ENCODE measurements at regions not wholly inside any gene's neighbourhood (a gene's known extent, or its start where the extent isn't known, plus 50 kb on each side); places are given as distances from the start of the nearest gene placed in this dataset.
"Not testable (repeated sequence)": the region's sequence is repeated elsewhere in the genome, so short reads cannot be mapped to it uniquely, and the experiment has no call there.

DNA sequence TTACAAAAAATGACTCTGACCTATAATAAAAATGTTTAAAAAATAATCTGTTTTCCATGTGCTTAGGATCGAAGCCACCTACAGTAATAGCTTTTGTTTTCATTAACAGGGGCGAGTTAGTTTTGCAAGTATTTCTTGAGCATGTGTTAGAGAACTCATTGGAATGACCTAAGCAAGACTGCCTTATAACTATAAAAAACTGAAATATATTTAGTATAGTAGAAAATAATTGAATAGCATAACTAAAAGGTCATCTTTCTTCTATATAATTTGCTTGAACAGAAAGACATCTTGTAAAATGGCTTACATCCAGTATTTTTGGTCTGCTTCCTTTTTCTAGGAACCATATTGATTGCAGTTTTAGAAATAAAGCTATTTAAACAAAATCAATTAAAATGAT lies 241.5 kb upstream of the NRIP1 start:
- in situ Hi-C loops (cut with MboI; ENCODE audit: low sequenced_read_pairs): no loop called here

DNA sequence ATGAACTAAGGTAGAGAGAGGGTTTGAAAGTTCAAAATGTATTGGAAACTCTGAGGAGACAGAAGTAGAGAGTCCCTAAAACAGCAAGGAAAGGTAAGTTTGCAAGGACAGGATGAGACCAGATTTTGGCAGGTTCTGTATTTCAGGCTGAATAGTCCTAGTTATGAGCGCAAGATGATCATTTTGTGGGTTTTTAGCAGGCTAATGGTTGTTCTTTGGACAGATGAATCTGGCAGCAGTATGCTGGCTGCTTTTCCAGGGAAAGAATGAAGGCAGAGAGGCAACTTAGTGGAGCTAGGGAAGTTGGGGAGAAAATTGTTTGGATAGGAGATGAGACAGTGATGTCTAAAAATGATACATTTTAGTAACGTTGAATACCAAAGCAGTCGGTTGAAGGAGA lies 243.5 kb upstream of the NRIP1 start:
- in situ Hi-C loops (cut with MboI; ENCODE audit: low sequenced_read_pairs): no loop called here

DNA sequence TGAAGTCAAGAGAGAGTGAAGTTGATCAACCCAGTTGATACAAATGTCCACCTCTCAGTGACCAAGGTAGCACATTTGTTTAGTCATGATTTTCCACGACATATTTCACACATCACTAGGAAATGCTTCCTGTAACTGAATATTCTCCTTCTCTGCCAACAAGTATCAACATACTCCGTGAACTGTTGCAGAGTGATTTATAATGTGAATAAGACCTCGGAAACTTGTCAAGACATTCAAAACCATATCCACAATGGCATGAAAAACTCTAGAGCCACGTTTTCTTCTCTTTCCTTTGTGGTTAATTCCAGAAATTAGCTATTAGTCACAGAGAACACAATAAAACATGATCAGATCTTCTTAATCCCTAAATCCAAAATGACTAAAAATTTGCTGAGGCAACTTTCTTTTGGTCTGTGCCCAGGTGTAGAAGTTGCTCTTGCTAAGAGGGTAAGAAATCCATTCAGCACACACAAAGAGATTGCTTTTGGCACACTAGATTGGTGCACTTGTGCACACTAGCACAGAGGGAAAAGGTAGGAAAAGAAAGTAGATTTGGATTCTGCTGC lies 244.3 kb upstream of the NRIP1 start:
- in situ Hi-C loops (cut with MboI; ENCODE audit: low sequenced_read_pairs): no loop called here

DNA sequence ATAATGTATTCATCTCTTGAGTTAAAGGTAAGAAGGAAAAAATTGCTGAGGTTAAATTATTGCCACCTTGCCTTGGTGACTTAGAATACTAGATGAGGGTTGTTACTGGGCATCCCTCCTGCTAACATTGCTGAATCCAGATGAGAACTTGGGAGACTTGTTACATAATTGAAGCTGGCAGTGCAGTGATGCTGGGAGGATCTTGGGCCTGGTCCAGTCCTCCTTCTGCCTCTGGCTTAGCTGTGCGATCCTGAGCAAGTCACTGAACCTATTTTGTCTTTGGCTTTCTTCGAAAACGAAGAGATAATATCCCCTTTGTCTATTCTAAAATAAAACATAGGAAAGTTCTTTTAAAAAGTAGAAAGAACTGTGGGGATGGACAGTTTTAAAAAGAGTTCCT lies 244.9 kb upstream of the NRIP1 start:
- in situ Hi-C loops (cut with MboI; ENCODE audit: low sequenced_read_pairs): no loop called here

DNA sequence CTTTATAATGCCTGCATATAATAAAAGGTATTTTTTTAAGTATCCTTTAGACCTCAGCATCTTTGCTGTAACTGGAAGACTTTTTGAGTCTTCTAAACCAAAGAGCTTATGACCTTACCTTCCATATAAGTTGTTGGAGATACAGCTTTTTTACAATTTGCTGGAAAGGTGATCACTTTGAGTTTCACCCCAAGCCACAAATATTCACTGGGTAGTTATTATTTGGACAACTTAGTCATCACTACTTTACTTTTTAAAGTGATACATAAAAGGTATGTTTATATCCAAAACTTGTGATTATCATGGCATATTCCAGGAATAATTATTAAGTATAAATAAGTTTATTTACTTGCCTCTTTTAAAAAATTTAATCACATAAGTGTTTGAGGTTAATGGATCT lies 246.7 kb upstream of the NRIP1 start:
- in situ Hi-C loops (cut with MboI; ENCODE audit: low sequenced_read_pairs): no loop called here

DNA sequence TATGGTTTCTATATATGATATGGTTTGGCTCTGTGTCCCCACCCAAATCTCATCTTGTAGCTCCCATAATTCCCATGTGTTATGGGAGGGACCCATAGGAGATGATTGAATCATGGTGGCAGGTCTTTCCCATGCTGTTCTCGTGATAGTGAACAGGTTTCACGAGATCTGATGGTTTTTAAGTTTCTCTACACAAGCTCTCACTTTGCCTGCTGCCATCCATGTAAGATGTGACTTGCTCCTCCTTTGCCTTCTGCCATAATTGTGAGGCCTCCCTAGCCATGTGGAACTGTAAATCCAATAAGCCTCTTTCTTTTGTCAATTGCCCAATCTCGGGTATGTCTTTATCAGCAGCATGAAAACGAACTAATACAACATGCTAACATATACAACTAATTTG lies 252.2 kb upstream of the NRIP1 start:
- in situ Hi-C loops (cut with MboI; ENCODE audit: low sequenced_read_pairs): not testable (repeated sequence)

DNA sequence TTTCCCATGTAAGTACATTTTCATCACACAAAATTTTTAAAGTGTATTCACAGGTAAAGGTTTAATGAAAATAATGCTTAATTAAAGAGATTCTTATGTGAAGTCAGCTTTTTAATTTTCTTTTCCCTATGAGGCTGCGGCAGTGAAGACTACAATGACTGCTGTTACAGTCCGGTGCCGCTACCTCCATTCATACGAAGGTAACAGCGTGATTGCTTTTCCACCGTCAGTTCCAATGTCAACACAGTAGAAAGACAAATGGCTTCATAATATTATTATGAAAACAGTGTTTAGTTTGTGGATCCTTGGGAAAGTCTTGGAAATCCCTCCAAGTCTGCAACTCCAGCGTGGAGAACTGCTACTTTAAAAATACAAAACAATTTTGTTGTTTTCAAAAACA lies 254.9 kb upstream of the NRIP1 start:
- in situ Hi-C loops (cut with MboI; ENCODE audit: low sequenced_read_pairs): no loop called here

DNA sequence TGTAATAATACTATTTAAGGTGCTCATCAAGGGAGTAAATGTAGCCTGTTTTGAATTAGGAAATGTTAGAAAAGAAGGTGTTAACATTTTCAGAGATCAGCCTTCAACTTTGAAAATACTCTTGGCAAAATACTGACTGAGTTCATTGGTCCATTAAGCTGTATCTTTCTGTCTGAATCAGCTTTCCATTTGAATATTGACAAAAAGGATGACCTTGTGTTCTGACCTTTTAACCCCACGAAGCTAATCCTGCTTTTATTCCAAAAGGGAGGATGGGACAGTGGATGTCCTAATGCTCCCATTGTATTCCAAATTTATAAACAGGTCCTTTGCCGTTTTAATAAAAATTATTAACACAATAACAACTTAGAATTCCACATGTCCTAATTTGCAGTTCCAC lies 259.7 kb upstream of the NRIP1 start:
- in situ Hi-C loops (cut with MboI; ENCODE audit: low sequenced_read_pairs): no loop called here

DNA sequence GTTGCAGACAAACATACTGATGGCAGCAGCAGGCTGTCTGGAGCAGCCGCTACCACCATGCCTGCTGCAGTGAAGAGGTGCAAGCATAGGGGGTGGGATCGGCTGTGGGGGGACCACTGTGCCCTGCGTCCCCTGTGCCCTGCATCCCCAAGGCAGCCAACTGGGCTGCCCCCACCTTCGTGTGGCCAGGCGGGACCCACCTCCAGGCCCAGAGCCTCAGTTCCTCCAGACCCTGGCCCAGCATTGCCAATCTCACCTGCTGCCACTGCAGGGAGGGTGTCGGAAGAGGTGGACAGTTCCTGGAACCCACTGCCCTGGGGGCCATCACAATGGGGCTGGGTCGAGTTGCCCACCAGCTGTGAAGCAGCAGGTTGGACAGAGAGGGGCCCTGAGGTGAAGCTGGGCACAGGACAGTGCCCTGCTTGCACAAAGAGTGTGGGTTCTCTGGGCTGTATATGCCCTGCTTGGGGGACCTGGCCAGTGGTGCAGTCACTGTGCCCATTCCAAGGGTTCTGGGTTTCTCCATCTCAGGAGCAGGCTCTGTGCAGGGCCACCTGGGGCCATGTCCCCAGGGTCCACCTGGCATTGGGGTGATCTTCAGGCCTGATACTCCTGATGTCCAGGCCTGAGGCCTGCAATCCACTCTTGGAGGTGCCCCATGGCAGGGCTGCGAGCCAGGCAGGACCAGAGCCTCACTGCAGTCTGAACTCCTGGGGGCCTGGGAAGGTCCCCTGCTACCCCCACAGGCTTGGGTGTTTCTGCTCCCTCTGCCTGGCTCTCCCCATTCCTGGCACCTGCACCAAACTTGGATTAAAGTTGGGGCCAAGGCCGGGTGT lies 261.4 kb upstream of the NRIP1 start:
- in situ Hi-C loops (cut with MboI; ENCODE audit: low sequenced_read_pairs): no loop called here

DNA sequence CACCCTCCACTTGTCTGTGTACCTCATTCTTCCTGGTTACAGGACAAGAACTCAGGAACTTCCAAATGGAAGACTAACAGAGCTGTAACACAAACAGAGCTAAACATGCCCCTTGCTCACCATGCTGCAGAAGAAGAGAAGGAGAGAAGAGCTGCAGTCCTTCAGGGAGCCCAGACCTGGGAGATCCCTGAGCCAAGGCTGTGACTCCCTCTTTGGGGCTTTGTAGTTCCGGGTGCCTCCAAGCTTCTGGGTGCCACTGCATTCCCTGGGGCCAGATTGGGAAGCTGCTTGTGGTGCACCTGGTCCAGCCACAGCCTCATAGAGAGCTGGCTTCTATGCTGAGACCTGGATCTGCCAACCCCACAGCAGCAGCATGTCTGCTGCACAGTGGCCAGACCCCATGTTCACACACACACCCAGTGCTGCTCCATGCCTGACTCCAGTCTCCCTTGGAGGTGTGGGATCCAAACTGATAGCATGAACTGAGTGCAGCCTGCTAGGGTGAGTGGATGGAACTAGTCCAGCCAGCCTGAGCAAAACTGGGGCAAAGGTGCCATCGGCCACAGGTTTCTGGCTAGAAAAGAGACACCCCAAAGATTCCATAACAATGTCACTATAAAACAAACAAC lies 263.0 kb upstream of the NRIP1 start:
- in situ Hi-C loops (cut with MboI; ENCODE audit: low sequenced_read_pairs): no loop called here

DNA sequence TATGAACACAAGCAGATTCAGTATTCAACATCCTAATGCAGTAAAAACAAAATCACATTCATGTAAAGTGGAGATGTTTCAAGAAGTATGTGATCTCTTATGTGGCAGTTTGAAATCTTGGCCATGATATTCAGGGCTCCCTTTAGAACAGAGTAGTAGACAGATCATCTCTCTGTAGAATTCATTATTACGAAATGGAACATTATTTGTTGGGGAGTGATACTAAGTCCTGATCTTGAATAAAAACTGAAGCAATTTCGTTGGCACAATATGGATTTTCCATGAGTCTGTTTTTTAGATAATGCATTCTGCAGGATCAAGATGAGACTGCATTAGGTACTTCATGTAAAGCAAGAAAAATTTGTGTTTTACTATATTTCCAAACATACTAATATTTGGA lies 264.4 kb upstream of the NRIP1 start:
- in situ Hi-C loops (cut with MboI; ENCODE audit: low sequenced_read_pairs): no loop called here

DNA sequence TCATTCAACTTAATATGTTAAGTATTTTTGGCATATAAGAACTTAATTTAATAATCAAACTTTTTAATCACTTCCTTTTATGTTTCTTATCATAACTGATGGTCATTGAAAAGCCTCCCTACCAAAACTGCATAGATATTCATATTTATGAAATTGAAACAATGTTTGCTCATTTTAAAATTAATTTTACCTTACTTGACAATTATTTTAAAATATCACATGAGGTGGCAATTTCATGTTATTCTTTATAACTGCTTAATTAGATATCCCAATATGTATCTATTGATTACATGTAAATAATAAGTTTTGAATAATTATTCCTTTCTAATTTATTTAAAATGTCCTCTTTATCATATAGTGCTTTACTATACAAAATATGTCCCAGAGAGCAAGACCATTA lies 266.1 kb upstream of the NRIP1 start:
- in situ Hi-C loops (cut with MboI; ENCODE audit: low sequenced_read_pairs): no loop called here

DNA sequence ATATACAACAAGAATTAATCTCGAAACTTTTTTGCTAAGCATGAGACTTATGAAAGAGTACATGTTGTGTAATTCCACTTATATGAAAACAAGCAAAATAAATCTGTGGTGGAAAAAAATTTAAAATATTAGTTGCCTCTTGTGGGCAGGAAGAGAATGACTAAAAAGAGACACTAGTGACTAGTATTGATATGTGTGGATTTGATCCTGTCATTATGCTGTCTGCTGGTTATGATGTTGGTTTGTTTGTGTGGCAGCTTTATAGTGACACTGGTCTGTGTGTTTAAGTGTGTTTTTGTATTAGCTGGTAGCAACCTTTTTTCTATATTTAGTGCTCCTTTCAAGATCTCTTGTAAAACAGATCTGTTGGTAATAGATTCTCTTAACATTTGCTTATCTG lies 267.8 kb upstream of the NRIP1 start:
- in situ Hi-C loops (cut with MboI; ENCODE audit: low sequenced_read_pairs): no loop called here

DNA sequence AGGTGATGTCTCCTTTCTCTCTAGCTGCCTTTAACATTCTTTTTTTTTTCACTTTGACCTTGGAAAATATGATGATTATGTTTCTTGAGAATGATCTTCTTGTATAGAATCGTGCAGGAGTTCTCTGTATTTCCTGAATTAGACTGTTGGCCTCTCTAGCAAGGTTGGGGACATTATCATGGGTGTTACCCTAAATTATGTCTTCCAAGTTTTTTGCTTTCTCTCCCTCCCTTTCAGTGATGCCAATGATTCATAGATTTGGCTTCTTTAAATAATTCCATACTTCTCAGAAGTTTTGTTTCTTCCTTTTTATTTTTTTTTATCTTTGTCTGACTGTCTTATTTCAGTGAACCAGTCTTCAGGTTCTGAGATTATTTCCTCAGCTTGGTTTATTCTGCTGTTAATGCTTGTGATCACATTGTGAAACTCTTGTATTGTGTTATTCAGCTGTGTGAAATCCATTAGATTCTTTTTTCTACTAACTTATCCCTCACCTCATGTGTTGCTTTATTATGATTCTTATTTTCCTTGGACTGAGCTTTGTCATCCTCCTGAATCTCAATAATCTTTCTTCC lies 268.4 kb upstream of the NRIP1 start:
- in situ Hi-C loops (cut with MboI; ENCODE audit: low sequenced_read_pairs): no loop called here

DNA sequence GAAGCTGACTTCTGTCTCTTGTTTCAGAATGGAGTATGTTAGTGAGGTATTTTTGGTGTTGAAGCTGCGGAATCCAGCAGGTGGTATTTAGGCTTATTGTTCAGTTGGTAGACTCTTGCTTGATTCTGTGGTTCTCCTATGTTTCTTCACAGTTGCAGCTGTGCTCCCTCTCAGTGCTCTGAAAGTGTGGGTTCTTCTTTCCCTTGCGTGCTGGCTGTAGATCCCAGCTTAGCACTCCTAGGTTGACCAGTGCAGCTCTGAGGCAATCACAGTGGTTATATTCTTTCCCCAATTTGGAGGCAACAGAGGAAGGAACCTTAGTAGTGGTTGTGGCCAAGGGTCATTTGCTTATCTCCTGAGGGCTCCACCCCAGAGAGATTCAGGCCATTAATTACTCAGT lies 269.2 kb upstream of the NRIP1 start:
- in situ Hi-C loops (cut with MboI; ENCODE audit: low sequenced_read_pairs): no loop called here

DNA sequence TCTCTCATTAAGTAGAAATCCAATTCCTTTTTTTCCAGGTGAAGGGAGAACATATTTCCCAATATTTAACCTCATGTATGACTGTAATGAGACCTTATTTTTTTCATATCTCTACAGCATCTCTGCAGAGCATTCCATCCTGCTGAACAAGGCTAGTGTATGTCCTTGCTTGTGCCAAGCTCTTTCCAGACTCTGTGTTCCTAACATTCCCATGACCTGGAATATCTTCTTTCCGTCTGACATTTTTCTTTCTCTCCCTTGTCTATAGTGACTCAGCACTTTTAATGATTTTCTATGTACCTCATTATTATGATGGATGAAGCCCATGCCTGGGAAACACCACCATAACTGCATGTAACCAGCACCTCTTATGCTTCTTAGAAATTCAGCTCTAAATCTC lies 278.3 kb upstream of the NRIP1 start:
- in situ Hi-C loops (cut with MboI; ENCODE audit: low sequenced_read_pairs): no loop called here

DNA sequence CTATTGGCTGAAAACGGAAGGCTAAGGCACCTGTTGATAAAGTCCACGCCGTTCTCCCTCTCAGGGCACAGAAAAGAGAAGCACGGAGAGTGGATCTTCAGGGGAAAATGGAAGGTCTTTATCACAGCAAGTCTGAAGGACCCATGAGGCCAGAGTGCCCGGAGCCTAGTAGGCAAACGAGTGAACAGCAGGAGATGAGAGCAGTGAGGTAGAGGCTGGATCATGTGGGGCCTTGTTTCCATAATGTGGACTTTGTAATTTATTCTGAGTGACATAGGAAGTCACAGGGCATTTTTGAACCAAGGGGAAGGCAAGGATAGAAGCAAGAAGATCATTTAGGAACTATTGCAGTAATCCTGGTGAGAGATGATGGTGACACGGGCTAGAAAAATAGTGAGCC lies 287.2 kb upstream of the NRIP1 start:
- in situ Hi-C loops (cut with MboI; ENCODE audit: low sequenced_read_pairs): no loop called here

DNA sequence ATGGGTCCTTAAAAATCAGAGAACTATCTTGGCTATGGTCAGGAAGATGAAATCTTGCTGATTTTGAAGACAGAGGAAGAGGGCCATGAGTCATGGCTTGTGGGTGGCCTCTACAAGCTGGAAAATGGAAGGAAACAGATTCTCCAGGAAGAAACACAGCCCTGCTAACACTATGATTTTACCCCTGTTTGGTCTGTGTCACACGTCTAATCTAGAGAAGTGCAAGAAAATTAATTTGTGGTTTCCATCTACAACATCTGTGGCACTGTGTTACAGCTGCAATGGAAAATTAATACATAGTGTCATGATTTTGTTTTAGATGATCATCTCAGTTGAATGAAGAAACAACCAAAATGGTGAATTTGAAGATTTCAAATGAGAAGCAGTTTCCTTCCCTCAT lies 288.7 kb upstream of the NRIP1 start:
- in situ Hi-C loops (cut with MboI; ENCODE audit: low sequenced_read_pairs): no loop called here

DNA sequence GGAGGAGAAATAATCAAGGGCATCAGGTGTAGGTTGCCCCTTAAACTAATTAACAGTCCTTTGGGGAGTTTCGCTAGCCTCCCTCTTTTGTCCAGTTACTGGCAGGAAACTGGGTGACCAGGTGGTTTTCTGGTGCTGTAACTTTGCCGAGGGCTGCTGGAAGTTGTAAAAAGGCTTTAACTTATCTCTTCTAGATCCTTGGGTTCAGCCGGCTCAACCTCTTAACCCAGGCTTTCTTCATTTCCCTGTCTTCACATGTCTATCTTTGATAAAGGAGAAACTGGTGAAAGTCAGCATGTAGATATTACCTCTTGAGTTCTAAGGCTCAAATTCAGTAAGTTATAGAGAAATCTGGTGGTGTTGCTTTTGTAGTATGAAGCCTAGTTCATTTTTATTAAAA lies 289.7 kb upstream of the NRIP1 start:
- in situ Hi-C loops (cut with MboI; ENCODE audit: low sequenced_read_pairs): no loop called here

DNA sequence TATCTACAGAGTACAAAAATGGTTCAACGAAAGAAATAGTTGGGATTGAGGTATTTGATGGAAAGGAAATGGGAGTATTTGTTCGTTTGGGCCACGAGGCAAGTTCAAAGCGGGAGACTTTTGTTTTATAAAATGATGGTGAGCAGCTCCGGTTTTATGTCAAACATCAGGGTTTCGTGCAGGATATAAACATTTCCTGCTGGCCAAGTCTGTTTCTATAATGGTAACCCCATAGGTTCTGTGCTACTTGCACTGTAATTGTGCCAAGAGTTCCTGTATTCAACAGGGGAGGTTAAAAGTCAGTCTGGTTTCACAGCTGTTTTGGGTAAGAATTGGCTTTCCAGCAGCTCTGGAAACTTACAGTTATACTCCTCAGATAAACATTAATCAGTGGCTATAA lies 290.3 kb upstream of the NRIP1 start:
- in situ Hi-C loops (cut with MboI; ENCODE audit: low sequenced_read_pairs): no loop called here

DNA sequence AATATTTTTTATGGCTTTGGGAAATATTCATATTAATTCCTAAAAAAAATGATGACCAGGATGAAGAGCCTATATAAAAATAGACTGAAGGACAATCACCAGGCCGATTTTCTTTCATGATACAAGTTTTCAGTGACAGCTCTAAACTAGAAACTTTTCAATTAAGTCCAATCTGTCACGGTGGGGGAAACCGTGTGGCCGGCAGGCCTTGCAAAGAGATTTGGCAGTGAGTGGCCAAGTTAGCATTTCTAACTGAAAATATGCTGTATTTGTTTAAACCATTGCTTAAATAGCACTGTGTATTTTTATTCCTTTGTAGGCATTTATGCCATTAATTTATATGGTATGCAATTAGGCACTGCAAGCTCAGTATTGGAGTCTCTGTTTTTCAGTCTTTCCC lies 294.5 kb upstream of the NRIP1 start:
- in situ Hi-C loops (cut with MboI; ENCODE audit: low sequenced_read_pairs): no loop called here

DNA sequence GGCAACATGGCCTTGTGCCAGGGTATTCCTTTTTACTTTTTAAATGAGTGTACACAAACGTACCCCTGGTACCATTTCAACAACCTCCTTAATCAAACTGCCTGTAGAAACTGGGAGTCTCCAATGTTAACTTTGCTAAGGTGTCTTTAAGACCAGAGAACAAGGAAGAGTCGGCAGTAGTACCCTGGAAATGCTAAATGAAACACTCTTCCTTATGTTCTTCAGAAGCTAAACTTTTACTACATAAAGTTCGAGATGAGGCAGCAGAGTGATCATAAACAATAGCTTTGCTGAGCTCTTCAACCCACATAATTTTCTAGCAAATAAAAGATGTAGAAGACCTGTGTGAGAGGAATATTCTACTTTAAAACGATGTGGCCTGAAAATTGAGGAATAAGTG lies 297.7 kb upstream of the NRIP1 start:
- in situ Hi-C loops (cut with MboI; ENCODE audit: low sequenced_read_pairs): no loop called here

All from HL-60/S4 treated with retinoic acid at 250 ng/mL for 4 days and 3 days (cell line).